ENCODE measurements at regions not wholly inside any gene's neighbourhood (a gene's known extent, or its start where the extent isn't known, plus 50 kb on each side); places are given as distances from the start of the nearest gene placed in this dataset.

- TF ChIP-seq, protein P1, sequence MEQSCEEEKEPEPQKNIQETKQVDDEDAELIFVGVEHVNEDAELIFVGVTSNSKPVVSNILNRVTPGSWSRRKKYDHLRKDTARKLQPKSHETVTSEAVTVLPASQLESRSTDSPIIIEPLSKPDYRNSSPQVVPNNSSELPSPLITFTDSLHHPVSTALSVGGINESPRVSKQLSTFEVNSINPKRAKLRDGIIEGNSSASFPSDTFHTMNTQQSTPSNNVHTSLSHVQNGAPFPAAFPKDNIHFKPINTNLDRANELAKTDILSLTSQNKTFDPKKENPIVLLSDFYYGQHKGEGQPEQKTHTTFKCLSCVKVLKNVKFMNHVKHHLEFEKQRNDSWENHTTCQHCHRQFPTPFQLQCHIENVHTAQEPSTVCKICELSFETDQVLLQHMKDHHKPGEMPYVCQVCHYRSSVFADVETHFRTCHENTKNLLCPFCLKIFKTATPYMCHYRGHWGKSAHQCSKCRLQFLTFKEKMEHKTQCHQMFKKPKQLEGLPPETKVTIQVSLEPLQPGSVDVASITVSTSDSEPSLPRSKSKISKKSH (CRISPR knock-in tag; IDR thresholded peaks at IDR 0.05) = no peak
- TF ChIP-seq SMAD2 (IDR thresholded peaks at IDR 0.05; ENCODE audit: low read depth, low read length) (no peak), FOXA1 (IDR thresholded peaks at IDR 0.05; ENCODE audit: borderline replicate concordance) (no peak), NR2C2 (CRISPR knock-in tag; IDR thresholded peaks at IDR 0.05) (no peak), NR2C2 (tag; IDR thresholded peaks at IDR 0.05) (peak; percentile 43; the same call in 1 of the 2 replicates), ZBTB11 (CRISPR knock-in tag; IDR thresholded peaks at IDR 0.05) (0 out of 6 replicates have a peak, but pooled peaks of 1 of the 3 experiments have one; percentile 45), VEZF1 (CRISPR knock-in tag; IDR thresholded peaks at IDR 0.05) (0 out of 2 replicates have a peak, but pooled peaks have one; percentile 18)
Measured at GRCh38 chr6:109299776-109300564, 82.3 kb downstream of the CD164 start (continued).

All from K562 (cell line).